Gastroesophageal sphincter (tissue), 3 donors: ENCODE measurements at regions not wholly inside any gene's neighbourhood (a gene's known extent, or its start where the extent isn't known, plus 50 kb on each side); places are given as distances from the start of the nearest gene placed in this dataset.

Experiments used
- CTCF ChIP-seq, 4 experiments: fragments of 200-600 bp in 2 of 4; fragments of 450-650 bp in 2 of 4; sonication (generic) in 1 of 4; IDR thresholded peaks; one replicate each; pipeline ENCODE4 v1.5.1; 2017 to 2019; ENCODE audit warnings: antibody characterized with exemption in 4 of 4, mild to moderate bottlenecking in 2 of 4, moderate library complexity in 2 of 4
- EP300 ChIP-seq: sonication (generic); formaldehyde crosslinking; IDR thresholded peaks from one replicate; pipeline ENCODE4 v1.6.1; 2017; ENCODE audit warnings: antibody characterized with exemption, mild to moderate bottlenecking
- POLR2A ChIP-seq, 2 donors: fragments of 450-650 bp; IDR thresholded peaks; one replicate each; pipeline ENCODE4 v1.6.1; 2017; ENCODE audit warnings: antibody characterized with exemption in 2 of 2, mild to moderate bottlenecking in 2 of 2, moderate library complexity in 1 of 2
- POLR2AphosphoS5 ChIP-seq: sonication (generic); formaldehyde crosslinking; IDR thresholded peaks from one replicate; pipeline ENCODE4 v1.6.1; 2017; ENCODE audit warnings: antibody characterized with exemption

GRCh38 chr7:46072722-46073121 lies 151.7 kb upstream of the IGFBP3 start:
- TF ChIP-seq CTCF (IDR thresholded peaks at IDR 0.05) (no peak), POLR2AphosphoS5 (no peak), POLR2A (IDR thresholded peaks at IDR 0.05) (no peak), EP300 (no peak)
